ENCODE measurements at regions not wholly inside any gene's neighbourhood (a gene's known extent, or its start where the extent isn't known, plus 50 kb on each side); places are given as distances from the start of the nearest gene placed in this dataset.
"Not testable (repeated sequence)": the region's sequence is repeated elsewhere in the genome, so short reads cannot be mapped to it uniquely, and the experiment has no call there.

DNA sequence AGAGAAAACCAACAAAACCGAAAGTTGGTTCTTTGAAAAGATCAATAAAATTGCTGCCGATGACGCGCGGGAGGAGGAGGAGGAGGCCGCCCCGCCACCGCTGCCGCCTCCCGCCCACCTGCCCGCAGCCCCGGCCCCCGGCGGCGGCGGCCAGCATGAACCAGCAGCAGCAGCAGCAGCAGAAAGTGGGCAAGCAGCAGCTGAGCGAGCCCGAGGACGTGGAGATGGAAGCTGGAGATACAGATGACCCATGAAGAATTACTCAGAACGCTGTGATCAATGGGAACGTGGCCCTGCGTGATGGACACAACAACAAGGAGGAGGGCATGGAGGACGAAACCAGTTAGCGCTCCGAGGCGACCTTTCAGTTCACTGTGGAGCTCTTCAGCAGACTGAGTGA, 53.9 kb upstream of the EFNA5 start:
- TF ChIP-seq, protein P1, sequence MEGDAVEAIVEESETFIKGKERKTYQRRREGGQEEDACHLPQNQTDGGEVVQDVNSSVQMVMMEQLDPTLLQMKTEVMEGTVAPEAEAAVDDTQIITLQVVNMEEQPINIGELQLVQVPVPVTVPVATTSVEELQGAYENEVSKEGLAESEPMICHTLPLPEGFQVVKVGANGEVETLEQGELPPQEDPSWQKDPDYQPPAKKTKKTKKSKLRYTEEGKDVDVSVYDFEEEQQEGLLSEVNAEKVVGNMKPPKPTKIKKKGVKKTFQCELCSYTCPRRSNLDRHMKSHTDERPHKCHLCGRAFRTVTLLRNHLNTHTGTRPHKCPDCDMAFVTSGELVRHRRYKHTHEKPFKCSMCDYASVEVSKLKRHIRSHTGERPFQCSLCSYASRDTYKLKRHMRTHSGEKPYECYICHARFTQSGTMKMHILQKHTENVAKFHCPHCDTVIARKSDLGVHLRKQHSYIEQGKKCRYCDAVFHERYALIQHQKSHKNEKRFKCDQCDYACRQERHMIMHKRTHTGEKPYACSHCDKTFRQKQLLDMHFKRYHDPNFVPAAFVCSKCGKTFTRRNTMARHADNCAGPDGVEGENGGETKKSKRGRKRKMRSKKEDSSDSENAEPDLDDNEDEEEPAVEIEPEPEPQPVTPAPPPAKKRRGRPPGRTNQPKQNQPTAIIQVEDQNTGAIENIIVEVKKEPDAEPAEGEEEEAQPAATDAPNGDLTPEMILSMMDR (IDR thresholded peaks at IDR 0.05; ENCODE audit: low read depth, low read length, missing control alignments), result no peak
- no peak overlapping the region for H3K4me3 ChIP-seq (replicated peaks; ENCODE audit: low read depth, low read length)
- DNase-seq (ENCODE audit: extremely low read depth, low read depth), result no peak

DNA sequence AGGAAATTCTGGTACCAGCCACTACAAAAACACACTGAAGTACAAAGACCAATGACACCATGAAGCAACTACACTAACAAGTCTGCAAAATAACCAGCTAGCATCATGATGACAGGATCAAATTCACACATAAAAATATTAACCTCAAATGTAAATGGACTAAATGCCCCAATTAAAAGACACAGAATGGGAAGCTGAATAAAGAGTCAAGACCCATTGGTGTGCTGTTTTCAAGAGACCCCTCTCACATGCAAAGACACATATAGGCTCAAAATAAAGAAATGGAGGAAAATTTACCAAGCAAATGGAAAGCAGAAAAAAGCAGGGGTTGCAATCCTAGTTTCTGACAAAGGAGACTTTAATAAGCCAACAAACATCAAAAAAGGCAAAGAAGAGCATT, 50.5 kb upstream of the EFNA5 start:
- DNase-seq (ENCODE audit: extremely low read depth, low read depth); H3K4me3 ChIP-seq (replicated peaks; ENCODE audit: low read depth, low read length): not testable (repeated sequence)

Measured in HFF-Myc (cell line).